Ovary (tissue), 3 donors: ENCODE measurements at regions not wholly inside any gene's neighbourhood (a gene's known extent, or its start where the extent isn't known, plus 50 kb on each side); places are given as distances from the start of the nearest gene placed in this dataset.

ENCODE experiments used
- CTCF ChIP-seq, 3 donors: fragments of 450-650 bp in 2 of 3; fragments of 200-600 bp in 1 of 3; IDR thresholded peaks; one replicate each; pipeline versions ENCODE4 v1.5.1 to v1.8.0; 2016 to 2022; ENCODE audit warnings: antibody characterized with exemption in 3 of 3, mild to moderate bottlenecking in 1 of 3
- POLR2A ChIP-seq: fragments of 450-650 bp; IDR thresholded peaks from one replicate; pipeline ENCODE4 v1.6.1; 2017; ENCODE audit warnings: antibody characterized with exemption, mild to moderate bottlenecking, moderate library complexity
- donor health status: DM: no; HTN: no; CAD: no.

GRCh38 chr2:88955607-88956006 lies 264.1 kb downstream of the RPIA start:
- TF ChIP-seq CTCF (IDR thresholded peaks at IDR 0.05) (no peak), POLR2A (no peak)
